ENCODE measurements at regions not wholly inside any gene's neighbourhood (a gene's known extent, or its start where the extent isn't known, plus 50 kb on each side); places are given as distances from the start of the nearest gene placed in this dataset.

DNA sequence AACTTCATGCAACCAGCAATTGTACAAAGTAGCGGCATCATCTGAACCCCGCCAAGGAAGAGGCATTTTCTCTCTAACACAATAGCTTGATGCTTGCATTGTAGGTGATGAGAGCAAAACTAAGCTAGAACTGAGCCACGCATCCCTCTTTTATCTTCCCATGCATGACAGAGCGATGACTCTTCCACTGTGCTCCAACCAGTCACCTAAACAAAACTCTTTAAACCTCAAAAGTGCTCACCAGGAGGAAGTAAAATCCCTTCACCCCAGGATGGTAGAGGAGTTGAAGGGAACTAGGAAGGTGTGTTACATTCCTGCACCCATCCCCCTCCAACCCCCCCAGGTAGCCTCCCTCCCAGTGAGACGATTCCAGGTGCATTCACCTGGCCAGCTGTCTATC lies 59.7 kb upstream of the SALL3 start:
- Histone ChIP-seq H3K4me3 (no peak overlapping the region), H3K9me3 (no peaks in the 10 kb centered on the region), H3K4me1 (no peaks in the 10 kb centered on the region), H3K36me3 (no peaks in the 10 kb centered on the region), H3K27ac (no peak overlapping the region), H3K27me3 (no peaks in the 10 kb centered on the region)
- DNase-seq: no peak
- intact Hi-C loops (cut with DNase I; ENCODE audit: low total_unique reads): no loop called here
- TF ChIP-seq, protein P1, sequence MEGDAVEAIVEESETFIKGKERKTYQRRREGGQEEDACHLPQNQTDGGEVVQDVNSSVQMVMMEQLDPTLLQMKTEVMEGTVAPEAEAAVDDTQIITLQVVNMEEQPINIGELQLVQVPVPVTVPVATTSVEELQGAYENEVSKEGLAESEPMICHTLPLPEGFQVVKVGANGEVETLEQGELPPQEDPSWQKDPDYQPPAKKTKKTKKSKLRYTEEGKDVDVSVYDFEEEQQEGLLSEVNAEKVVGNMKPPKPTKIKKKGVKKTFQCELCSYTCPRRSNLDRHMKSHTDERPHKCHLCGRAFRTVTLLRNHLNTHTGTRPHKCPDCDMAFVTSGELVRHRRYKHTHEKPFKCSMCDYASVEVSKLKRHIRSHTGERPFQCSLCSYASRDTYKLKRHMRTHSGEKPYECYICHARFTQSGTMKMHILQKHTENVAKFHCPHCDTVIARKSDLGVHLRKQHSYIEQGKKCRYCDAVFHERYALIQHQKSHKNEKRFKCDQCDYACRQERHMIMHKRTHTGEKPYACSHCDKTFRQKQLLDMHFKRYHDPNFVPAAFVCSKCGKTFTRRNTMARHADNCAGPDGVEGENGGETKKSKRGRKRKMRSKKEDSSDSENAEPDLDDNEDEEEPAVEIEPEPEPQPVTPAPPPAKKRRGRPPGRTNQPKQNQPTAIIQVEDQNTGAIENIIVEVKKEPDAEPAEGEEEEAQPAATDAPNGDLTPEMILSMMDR (IDR thresholded peaks at IDR 0.05): no peak

DNA sequence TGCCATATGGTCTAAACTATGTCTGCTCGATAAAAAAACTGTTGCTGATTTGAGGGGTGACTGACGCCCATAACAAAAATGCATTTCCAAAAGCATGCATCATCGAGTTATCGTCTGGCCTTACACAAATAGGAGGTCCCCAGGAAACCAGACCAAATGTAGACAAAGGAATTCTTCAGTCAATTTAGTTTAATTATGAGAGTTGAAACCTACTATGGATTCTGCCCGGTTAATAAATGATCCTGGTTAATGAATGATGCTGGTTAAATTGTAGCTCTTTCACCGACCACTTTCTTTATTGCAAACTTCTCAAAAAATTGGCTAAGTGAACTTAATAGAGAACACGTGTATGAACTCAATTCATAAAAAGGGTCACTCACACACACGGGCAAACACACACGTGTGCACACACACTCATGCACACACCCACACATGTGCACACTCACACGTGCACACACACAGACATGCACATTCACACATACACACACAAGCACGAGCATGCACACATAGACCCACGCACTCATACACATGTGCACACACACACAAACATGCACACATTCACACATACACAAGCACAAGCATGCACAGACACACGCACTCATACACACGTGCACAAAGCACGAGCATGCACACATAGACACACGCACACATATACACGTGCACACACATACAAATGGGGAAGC lies 59.0 kb upstream of the SALL3 start:
- H3K9me3 ChIP-seq: no peaks in the 10 kb centered on the region
- no peak overlapping the region for H3K27ac ChIP-seq
- intact Hi-C loops (cut with DNase I; ENCODE audit: low total_unique reads): no loop called here
- no peaks in the 10 kb centered on the region for H3K4me1 ChIP-seq
- no peaks in the 10 kb centered on the region for H3K27me3 ChIP-seq
- H3K4me3 ChIP-seq: no peak overlapping the region
- TF ChIP-seq, protein P1 (IDR thresholded peaks at IDR 0.05): no peak
- DNase-seq: no peak
- H3K36me3 ChIP-seq: no peaks in the 10 kb centered on the region

DNA sequence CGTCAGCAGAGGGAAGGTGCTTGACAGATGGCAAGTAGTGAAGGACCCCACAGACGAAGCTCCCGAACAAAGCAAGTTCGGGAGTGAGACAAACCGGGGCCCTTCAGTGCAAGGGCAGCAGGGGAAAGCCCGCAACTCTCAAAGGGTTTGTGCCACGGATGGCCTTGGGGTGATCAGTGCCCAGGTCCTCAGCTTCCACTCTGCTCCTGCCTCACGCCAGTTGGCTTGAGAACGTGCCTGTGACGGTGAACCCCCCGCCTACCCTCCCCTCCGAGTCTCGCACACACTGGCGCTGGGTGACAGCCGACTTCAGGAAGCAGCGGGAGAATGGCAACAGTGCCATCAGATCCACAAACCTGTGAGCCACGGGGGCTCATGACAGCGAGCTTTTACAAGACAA lies 56.8 kb upstream of the SALL3 start:
- no peaks in the 10 kb centered on the region for H3K27me3 ChIP-seq
- no peak overlapping the region for H3K27ac ChIP-seq
- H3K4me3 ChIP-seq: no peak overlapping the region
- H3K36me3 ChIP-seq: no peaks in the 10 kb centered on the region
- no peak for DNase-seq
- H3K9me3 ChIP-seq: no peaks in the 10 kb centered on the region
- H3K4me1 ChIP-seq: no peaks in the 10 kb centered on the region
- intact Hi-C loops (cut with DNase I; ENCODE audit: low total_unique reads): no loop called here
- TF ChIP-seq, protein P1 (IDR thresholded peaks at IDR 0.05): no peak

DNA sequence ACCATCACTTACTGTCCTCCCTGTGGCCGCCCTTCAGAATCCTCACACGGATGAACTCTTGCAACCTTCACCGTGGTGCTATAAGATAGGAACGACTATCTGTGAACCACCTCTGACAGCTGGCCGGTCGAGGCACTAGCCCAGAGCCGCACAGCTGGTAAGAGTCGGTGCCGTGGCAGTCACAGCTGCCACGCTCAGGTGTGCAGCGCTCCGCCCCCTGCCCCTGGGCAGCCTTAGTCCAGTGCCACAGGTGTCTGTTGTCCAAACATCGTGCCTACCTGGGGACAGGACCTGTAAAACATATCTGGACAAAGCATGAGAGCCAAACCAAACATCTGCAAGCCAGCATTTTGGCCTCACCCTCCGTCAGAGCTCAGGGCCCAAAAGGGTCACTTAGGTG lies 55.3 kb upstream of the SALL3 start:
- Histone ChIP-seq H3K36me3 (no peaks in the 10 kb centered on the region), H3K27ac (no peak overlapping the region), H3K9me3 (no peaks in the 10 kb centered on the region), H3K4me3 (no peak overlapping the region), H3K27me3 (no peaks in the 10 kb centered on the region), H3K4me1 (no peaks in the 10 kb centered on the region)
- TF ChIP-seq, protein P1 (IDR thresholded peaks at IDR 0.05): no peak
- intact Hi-C loops (cut with DNase I; ENCODE audit: low total_unique reads): no loop called here
- peak in 1 of 2 donors; percentile 37 for DNase-seq

DNA sequence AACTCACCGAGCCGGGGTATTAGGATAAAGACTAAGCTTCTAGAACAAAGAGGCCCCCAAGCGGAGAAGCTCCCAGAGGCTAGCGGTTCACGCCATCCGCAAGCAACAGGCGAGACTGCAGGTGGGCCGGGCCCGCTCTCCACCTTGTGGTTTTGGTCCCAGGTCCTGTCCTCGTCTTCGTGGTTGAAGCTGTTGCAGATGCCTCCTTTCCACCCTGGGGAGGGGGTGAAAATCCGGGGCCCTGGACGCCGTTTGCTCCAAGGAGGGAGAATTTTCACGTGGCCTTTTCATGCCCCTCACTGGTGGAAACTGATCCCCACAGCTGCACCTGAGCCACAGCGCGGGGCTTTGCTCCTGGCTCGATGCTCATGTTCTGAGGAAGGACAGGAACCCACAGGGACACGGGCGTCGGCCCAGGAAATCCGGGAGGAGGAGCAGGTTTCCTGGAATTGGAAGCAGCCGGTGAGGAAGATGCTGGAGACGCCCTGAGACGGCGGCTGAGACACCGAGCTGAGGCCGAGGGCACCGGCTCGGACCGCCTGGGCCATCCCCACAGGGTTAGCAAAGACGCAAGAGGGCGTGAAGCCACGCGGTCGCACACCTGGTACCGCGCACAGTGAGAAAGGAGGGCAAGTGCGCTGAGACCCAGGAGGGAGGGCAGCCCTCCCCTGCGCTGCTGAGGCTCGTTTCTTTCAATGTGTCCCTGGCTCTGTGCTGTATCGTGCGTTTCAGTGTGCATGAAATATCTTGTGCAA lies 54.7 kb upstream of the SALL3 start:
- Histone ChIP-seq H3K9me3 (no peaks in the 10 kb centered on the region), H3K36me3 (no peaks in the 10 kb centered on the region), H3K4me3 (no peak overlapping the region), H3K27ac (no peak overlapping the region), H3K27me3 (no peaks in the 10 kb centered on the region), H3K4me1 (no peaks in the 10 kb centered on the region)
- no peak for DNase-seq
- intact Hi-C loops (cut with DNase I; ENCODE audit: low total_unique reads): no loop called here
- TF ChIP-seq, protein P1 (IDR thresholded peaks at IDR 0.05): no peak
